ENCODE measurements at regions not wholly inside any gene's neighbourhood (a gene's known extent, or its start where the extent isn't known, plus 50 kb on each side); places are given as distances from the start of the nearest gene placed in this dataset.

GRCh38 chr16:86398201-86398600 is 112.1 kb upstream of the FOXF1 start:
- H3K27me3 ChIP-seq (ENCODE audit: insufficient read depth, poor library complexity, severe bottlenecking), result no peaks in the 10 kb centered on the region
- ATAC-seq (ENCODE audit: low read depth) (no peak), DNase-seq (ENCODE audit: low spot score) (no peak)
- no peaks in the 10 kb centered on the region for H3K9me3 ChIP-seq (ENCODE audit: severe bottlenecking)
- H3K4me1 ChIP-seq (ENCODE audit: insufficient read depth, poor library complexity, severe bottlenecking), result peaks cover 7% of the 10 kb centered on the region
- no peak overlapping the region for H3K4me3 ChIP-seq (ENCODE audit: severe bottlenecking)
- TF ChIP-seq, protein P1, sequence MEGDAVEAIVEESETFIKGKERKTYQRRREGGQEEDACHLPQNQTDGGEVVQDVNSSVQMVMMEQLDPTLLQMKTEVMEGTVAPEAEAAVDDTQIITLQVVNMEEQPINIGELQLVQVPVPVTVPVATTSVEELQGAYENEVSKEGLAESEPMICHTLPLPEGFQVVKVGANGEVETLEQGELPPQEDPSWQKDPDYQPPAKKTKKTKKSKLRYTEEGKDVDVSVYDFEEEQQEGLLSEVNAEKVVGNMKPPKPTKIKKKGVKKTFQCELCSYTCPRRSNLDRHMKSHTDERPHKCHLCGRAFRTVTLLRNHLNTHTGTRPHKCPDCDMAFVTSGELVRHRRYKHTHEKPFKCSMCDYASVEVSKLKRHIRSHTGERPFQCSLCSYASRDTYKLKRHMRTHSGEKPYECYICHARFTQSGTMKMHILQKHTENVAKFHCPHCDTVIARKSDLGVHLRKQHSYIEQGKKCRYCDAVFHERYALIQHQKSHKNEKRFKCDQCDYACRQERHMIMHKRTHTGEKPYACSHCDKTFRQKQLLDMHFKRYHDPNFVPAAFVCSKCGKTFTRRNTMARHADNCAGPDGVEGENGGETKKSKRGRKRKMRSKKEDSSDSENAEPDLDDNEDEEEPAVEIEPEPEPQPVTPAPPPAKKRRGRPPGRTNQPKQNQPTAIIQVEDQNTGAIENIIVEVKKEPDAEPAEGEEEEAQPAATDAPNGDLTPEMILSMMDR (IDR thresholded peaks at IDR 0.05; ENCODE audit: poor library complexity, severe bottlenecking), result no peak
- no peak overlapping the region for H3K27ac ChIP-seq (ENCODE audit: poor library complexity, severe bottlenecking)
- no peaks in the 10 kb centered on the region for H3K36me3 ChIP-seq (ENCODE audit: low read depth)

- Histone ChIP-seq H3K36me3 (ENCODE audit: low read depth) (no peaks in the 10 kb centered on the region), H3K9me3 (ENCODE audit: severe bottlenecking) (no peaks in the 10 kb centered on the region), H3K4me1 (ENCODE audit: insufficient read depth, poor library complexity, severe bottlenecking) (peaks cover 7% of the 10 kb centered on the region), H3K27ac (ENCODE audit: poor library complexity, severe bottlenecking) (no peak overlapping the region), H3K27me3 (ENCODE audit: insufficient read depth, poor library complexity, severe bottlenecking) (no peaks in the 10 kb centered on the region), H3K4me3 (ENCODE audit: severe bottlenecking) (no peak overlapping the region)
- DNase-seq (ENCODE audit: low spot score), result no peak
- TF ChIP-seq, protein P1 (IDR thresholded peaks at IDR 0.05; ENCODE audit: poor library complexity, severe bottlenecking), result no peak
- ATAC-seq (ENCODE audit: low read depth), result no peak
These were observed 111.7 kb upstream of the FOXF1 start for GRCh38 chr16:86398622-86399021.

GRCh38 chr16:86401126-86401525 is 109.2 kb upstream of the FOXF1 start:
- Histone ChIP-seq H3K4me3 (ENCODE audit: severe bottlenecking) (no peak overlapping the region), H3K27ac (ENCODE audit: poor library complexity, severe bottlenecking) (no peak overlapping the region), H3K36me3 (ENCODE audit: low read depth) (no peaks in the 10 kb centered on the region), H3K4me1 (ENCODE audit: insufficient read depth, poor library complexity, severe bottlenecking) (peaks cover 7% of the 10 kb centered on the region), H3K27me3 (ENCODE audit: insufficient read depth, poor library complexity, severe bottlenecking) (peaks cover 2% of the 10 kb centered on the region), H3K9me3 (ENCODE audit: severe bottlenecking) (no peaks in the 10 kb centered on the region)
- no peak for DNase-seq (ENCODE audit: low spot score)
- TF ChIP-seq, protein P1 (IDR thresholded peaks at IDR 0.05; ENCODE audit: poor library complexity, severe bottlenecking), result no peak
- no peak for ATAC-seq (ENCODE audit: low read depth)

GRCh38 chr16:86403085-86403484 is 107.2 kb upstream of the FOXF1 start:
- Histone ChIP-seq H3K27ac (ENCODE audit: poor library complexity, severe bottlenecking) (no peak overlapping the region), H3K4me3 (ENCODE audit: severe bottlenecking) (no peak overlapping the region), H3K27me3 (ENCODE audit: insufficient read depth, poor library complexity, severe bottlenecking) (peaks cover 10% of the 10 kb centered on the region), H3K9me3 (ENCODE audit: severe bottlenecking) (no peaks in the 10 kb centered on the region), H3K4me1 (ENCODE audit: insufficient read depth, poor library complexity, severe bottlenecking) (no peaks in the 10 kb centered on the region), H3K36me3 (ENCODE audit: low read depth) (no peaks in the 10 kb centered on the region)
- TF ChIP-seq, protein P1 (IDR thresholded peaks at IDR 0.05; ENCODE audit: poor library complexity, severe bottlenecking), result no peak
- ATAC-seq (ENCODE audit: low read depth) (no peak), DNase-seq (ENCODE audit: low spot score) (no peak)

DNA sequence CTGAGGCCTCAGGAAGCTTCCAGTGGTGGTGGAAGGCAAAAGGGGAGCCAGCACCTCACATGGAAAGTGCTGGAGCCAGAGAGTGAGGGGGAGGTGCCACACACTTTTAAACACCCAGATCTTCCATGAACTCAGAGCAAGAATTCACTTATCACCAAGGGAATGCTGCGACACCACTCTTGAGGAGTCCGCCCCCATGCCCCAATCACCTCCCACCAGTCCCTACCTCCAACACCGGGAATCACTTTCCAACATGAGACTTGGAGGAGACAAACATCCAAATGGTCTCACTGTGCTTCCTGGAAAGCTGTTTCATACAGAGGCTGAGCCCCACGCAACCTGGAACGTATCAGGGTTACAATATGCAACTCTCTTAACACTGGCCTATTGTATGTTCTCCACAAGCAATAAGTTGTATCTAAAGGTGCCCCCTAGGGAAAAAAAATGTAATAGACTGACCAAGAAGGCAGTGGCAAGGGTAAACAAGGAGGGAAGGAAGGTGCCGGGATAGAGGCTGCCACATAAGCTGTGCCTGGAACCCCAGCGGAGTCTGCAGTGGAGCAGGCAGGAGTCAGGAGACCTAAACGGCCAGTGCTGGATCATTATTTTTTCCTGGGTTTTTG is 106.7 kb upstream of the FOXF1 start:
- Histone ChIP-seq H3K4me1 (ENCODE audit: insufficient read depth, poor library complexity, severe bottlenecking) (no peaks in the 10 kb centered on the region), H3K27ac (ENCODE audit: poor library complexity, severe bottlenecking) (no peak overlapping the region), H3K27me3 (ENCODE audit: insufficient read depth, poor library complexity, severe bottlenecking) (peaks cover 10% of the 10 kb centered on the region), H3K36me3 (ENCODE audit: low read depth) (no peaks in the 10 kb centered on the region), H3K9me3 (ENCODE audit: severe bottlenecking) (no peaks in the 10 kb centered on the region), H3K4me3 (ENCODE audit: severe bottlenecking) (no peak overlapping the region)
- TF ChIP-seq, protein P1 (IDR thresholded peaks at IDR 0.05; ENCODE audit: poor library complexity, severe bottlenecking), result no peak
- no peak for DNase-seq (ENCODE audit: low spot score)
- ATAC-seq (ENCODE audit: low read depth), result no peak
